Sigmoid colon (tissue), 6 donors: ENCODE measurements at regions not wholly inside any gene's neighbourhood (a gene's known extent, or its start where the extent isn't known, plus 50 kb on each side); places are given as distances from the start of the nearest gene placed in this dataset.

Experiments
- DNase-seq: peaks from one replicate; pipeline ENCODE4 v3.0.0-alpha.2; 2019
- H3K27ac ChIP-seq, 4 donors: fragments of 200-600 bp; sonication (generic); one replicate each; pipeline ENCODE4 v1.5.1; 2016 to 2019; ENCODE audit warnings: mild to moderate bottlenecking in 1 of 4
- H3K27me3 ChIP-seq, 3 donors: fragments of 200-600 bp; sonication (generic); one replicate each; pipeline ENCODE4 v1.5.1; 2019; ENCODE audit warnings: mild to moderate bottlenecking in 1 of 3
- H3K36me3 ChIP-seq, 4 donors: fragments of 200-600 bp; sonication (generic); one replicate each; pipeline ENCODE4 v1.5.1; 2016 to 2019
- H3K4me1 ChIP-seq, 4 donors: fragments of 200-600 bp; sonication (generic); one replicate each; pipeline ENCODE4 v1.5.1; 2017 to 2019
- H3K4me3 ChIP-seq, 4 donors: fragments of 200-600 bp; sonication (generic); one replicate each; pipeline ENCODE4 v1.5.1; 2017 to 2019; ENCODE audit warnings: mild to moderate bottlenecking in 2 of 4, moderate library complexity in 1 of 4
- H3K9me3 ChIP-seq, 4 donors: fragments of 200-600 bp in 3 of 4; sonication (generic) in 3 of 4; one replicate each; pipeline versions ENCODE4 v1.5.1 to v1.6.1; 2013 to 2019
- CTCF ChIP-seq, 4 experiments: fragments of 450-650 bp in 3 of 4; fragments of 200-600 bp in 1 of 4; IDR thresholded peaks; one replicate each; pipeline ENCODE4 v1.5.1; 2016 to 2019; ENCODE audit warnings: antibody characterized with exemption in 4 of 4, mild to moderate bottlenecking in 3 of 4, moderate library complexity in 2 of 4
- EP300 ChIP-seq, 4 donors: sonication (generic); formaldehyde crosslinking; IDR thresholded peaks; one replicate each; pipeline ENCODE4 v1.6.1; 2017; ENCODE audit warnings: antibody characterized with exemption in 4 of 4
- POLR2A ChIP-seq, 2 donors: fragments of 450-650 bp; IDR thresholded peaks; one replicate each; pipeline ENCODE4 v1.6.1; 2016; ENCODE audit warnings: antibody characterized with exemption in 2 of 2, mild to moderate bottlenecking in 2 of 2, moderate library complexity in 2 of 2
- POLR2AphosphoS5 ChIP-seq, 4 donors: sonication (generic); formaldehyde crosslinking; IDR thresholded peaks; one replicate each; pipeline ENCODE4 v1.6.1; 2017; ENCODE audit warnings: antibody characterized with exemption in 4 of 4
- WGBS, 2 donors: extraction: QIAGEN DNeasy Blood & Tissue Kit; methylation state at CpG; one replicate each; pipeline ENCODE4 v1.1.7; 2013; 5-methylcytosine and 5-hydroxymethylcytosine counted together
- intact Hi-C: fragments of 100-400 bp; cut with DNase I; formaldehyde crosslinking; loops from one replicate; pipeline ENCODE4 v1.15.1; 2023
- donor health status: healthy with polysubstance abuse.
- donor health status: healthy.

GRCh38 chr18:34977838-34978532, 63.2 kb upstream of the MAPRE2 start:
- H3K4me1 ChIP-seq, result peaks cover 0 to 23% (median 15%) of the 10 kb centered on the region in 4 donors
- H3K9me3 ChIP-seq, result peaks cover 0 to 2% (median 0%) of the 10 kb centered on the region in 4 donors
- peak; percentile 70 for DNase-seq
- H3K36me3 ChIP-seq, result no peaks in the 10 kb centered on the region
- peak overlapping the region; percentile 71 to 79 (median 75) for H3K27ac ChIP-seq
- intact Hi-C loops, result loop anchor here (5.0 kb wide), 2 partner anchors 64 to 96 kb away; partner anchors contain the start of gene MAPRE2
- H3K27me3 ChIP-seq, result no peaks in the 10 kb centered on the region
- TF ChIP-seq POLR2AphosphoS5 (IDR thresholded peaks at IDR 0.05) (peak in 1 of 4 donors; percentile 13), CTCF (IDR thresholded peaks at IDR 0.05) (no peak), EP300 (IDR thresholded peaks at IDR 0.05) (no peak), POLR2A (IDR thresholded peaks at IDR 0.05) (no peak)
- H3K4me3 ChIP-seq, result peak overlapping the region; percentile 55 to 83 (median 71)
- WGBS, 2 donors, result 0 to 1% methylated on average over 35 of the region's 35 CpGs

GRCh38 chr18:34978533-34978893, 62.7 kb upstream of the MAPRE2 start:
- intact Hi-C loops, result loop anchor here (5.0 kb wide), 2 partner anchors 64 to 96 kb away; partner anchors contain the start of gene MAPRE2
- H3K9me3 ChIP-seq, result no peaks in the 10 kb centered on the region
- peak overlapping the region; percentile 71 to 79 (median 75) for H3K27ac ChIP-seq
- H3K27me3 ChIP-seq, result no peaks in the 10 kb centered on the region
- H3K4me1 ChIP-seq, result peaks cover 0 to 23% (median 15%) of the 10 kb centered on the region in 4 donors
- WGBS, 2 donors, result 0% methylated on average over 5 of the region's 5 CpGs
- TF ChIP-seq CTCF (IDR thresholded peaks at IDR 0.05), result no peak
- TF ChIP-seq POLR2A (IDR thresholded peaks at IDR 0.05), result no peak
- TF ChIP-seq EP300 (IDR thresholded peaks at IDR 0.05), result no peak
- no peak for TF ChIP-seq POLR2AphosphoS5 (IDR thresholded peaks at IDR 0.05)
- DNase-seq, result no peak
- H3K36me3 ChIP-seq, result no peaks in the 10 kb centered on the region
- H3K4me3 ChIP-seq, result peak overlapping the region; percentile 55 to 83 (median 71)

GRCh38 chr18:34978953-34979608, 62.1 kb upstream of the MAPRE2 start:
- H3K9me3 ChIP-seq, result no peaks in the 10 kb centered on the region
- peak; percentile 78 for DNase-seq
- intact Hi-C loops, result loop anchor here (5.0 kb wide), 2 partner anchors 63 to 97 kb away; partner anchors contain the start of gene MAPRE2
- 1% methylated on average over 9 of the region's 9 CpGs for WGBS, 2 donors
- H3K4me1 ChIP-seq, result peaks cover 0 to 23% (median 15%) of the 10 kb centered on the region in 4 donors
- peak overlapping the region; percentile 55 to 83 (median 71) for H3K4me3 ChIP-seq
- H3K27me3 ChIP-seq, result no peaks in the 10 kb centered on the region
- no peaks in the 10 kb centered on the region for H3K36me3 ChIP-seq
- TF ChIP-seq EP300 (IDR thresholded peaks at IDR 0.05) (peak in 1 of 4 donors; percentile 34), CTCF (IDR thresholded peaks at IDR 0.05) (no peak), POLR2A (IDR thresholded peaks at IDR 0.05) (no peak), POLR2AphosphoS5 (IDR thresholded peaks at IDR 0.05) (peak; percentile 63 to 87 (median 82))
- H3K27ac ChIP-seq, result peak overlapping the region; percentile 71 to 79 (median 75)

- WGBS, 2 donors, result 59 to 83% methylated on average over 2 of the region's 2 CpGs
- no peak overlapping the region for H3K4me3 ChIP-seq
- intact Hi-C loops, result no loop called here
These were observed 59.7 kb upstream of the MAPRE2 start for GRCh38 chr18:34981487-34981886.

More at GRCh38 chr18:34981487-34981886, 59.7 kb upstream of the MAPRE2 start:
- no peak overlapping the region for H3K27ac ChIP-seq
- H3K27me3 ChIP-seq, result no peaks in the 10 kb centered on the region
- H3K4me1 ChIP-seq, result peaks cover 0 to 18% (median 10%) of the 10 kb centered on the region in 4 donors
- H3K9me3 ChIP-seq, result no peaks in the 10 kb centered on the region
- no peaks in the 10 kb centered on the region for H3K36me3 ChIP-seq
- no peak for DNase-seq
- TF ChIP-seq POLR2A (IDR thresholded peaks at IDR 0.05) (no peak), CTCF (IDR thresholded peaks at IDR 0.05) (no peak), EP300 (IDR thresholded peaks at IDR 0.05) (no peak), POLR2AphosphoS5 (IDR thresholded peaks at IDR 0.05) (no peak)
